SH-SY5Y (cell line): ENCODE measurements at regions not wholly inside any gene's neighbourhood (a gene's known extent, or its start where the extent isn't known, plus 50 kb on each side); places are given as distances from the start of the nearest gene placed in this dataset.

Source experiments
- GATA2 ChIP-seq: IDR thresholded peaks from 2 replicates; pipeline ENCODE4 v1.6.1; 2011; ENCODE audit warnings: mild to moderate bottlenecking, low read depth, low read length
- GATA3 ChIP-seq: IDR thresholded peaks from 2 replicates; pipeline ENCODE4 v1.6.1; 2011; ENCODE audit warnings: low read depth, mild to moderate bottlenecking, low read length, moderate library complexity

GRCh38 chr6:119609865-119610264, 260.3 kb upstream of the MAN1A1 start:
- no peak for TF ChIP-seq GATA2
- TF ChIP-seq GATA3 = no peak
